ENCODE measurements at regions not wholly inside any gene's neighbourhood (a gene's known extent, or its start where the extent isn't known, plus 50 kb on each side); places are given as distances from the start of the nearest gene placed in this dataset.
A peak's percentile ranks its signal among the peaks of the same experiment; 100 is the strongest.

GRCh38 chr2:53429901-53430300, 337.7 kb upstream of the CHAC2 start:
- H3K4me3 ChIP-seq (ENCODE audit: low read depth, low read length) = no peak overlapping the region
- TF ChIP-seq, protein P1, sequence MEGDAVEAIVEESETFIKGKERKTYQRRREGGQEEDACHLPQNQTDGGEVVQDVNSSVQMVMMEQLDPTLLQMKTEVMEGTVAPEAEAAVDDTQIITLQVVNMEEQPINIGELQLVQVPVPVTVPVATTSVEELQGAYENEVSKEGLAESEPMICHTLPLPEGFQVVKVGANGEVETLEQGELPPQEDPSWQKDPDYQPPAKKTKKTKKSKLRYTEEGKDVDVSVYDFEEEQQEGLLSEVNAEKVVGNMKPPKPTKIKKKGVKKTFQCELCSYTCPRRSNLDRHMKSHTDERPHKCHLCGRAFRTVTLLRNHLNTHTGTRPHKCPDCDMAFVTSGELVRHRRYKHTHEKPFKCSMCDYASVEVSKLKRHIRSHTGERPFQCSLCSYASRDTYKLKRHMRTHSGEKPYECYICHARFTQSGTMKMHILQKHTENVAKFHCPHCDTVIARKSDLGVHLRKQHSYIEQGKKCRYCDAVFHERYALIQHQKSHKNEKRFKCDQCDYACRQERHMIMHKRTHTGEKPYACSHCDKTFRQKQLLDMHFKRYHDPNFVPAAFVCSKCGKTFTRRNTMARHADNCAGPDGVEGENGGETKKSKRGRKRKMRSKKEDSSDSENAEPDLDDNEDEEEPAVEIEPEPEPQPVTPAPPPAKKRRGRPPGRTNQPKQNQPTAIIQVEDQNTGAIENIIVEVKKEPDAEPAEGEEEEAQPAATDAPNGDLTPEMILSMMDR (IDR thresholded peaks at IDR 0.05; ENCODE audit: borderline replicate concordance, insufficient read depth, low read depth, low read length) = no peak

- no peak overlapping the region for H3K4me3 ChIP-seq (ENCODE audit: low read depth, low read length)
- TF ChIP-seq, protein P1 (IDR thresholded peaks at IDR 0.05; ENCODE audit: borderline replicate concordance, insufficient read depth, low read depth, low read length) = no peak
Observed at GRCh38 chr2:53424902-53425301, 342.7 kb upstream of the CHAC2 start.

DNA sequence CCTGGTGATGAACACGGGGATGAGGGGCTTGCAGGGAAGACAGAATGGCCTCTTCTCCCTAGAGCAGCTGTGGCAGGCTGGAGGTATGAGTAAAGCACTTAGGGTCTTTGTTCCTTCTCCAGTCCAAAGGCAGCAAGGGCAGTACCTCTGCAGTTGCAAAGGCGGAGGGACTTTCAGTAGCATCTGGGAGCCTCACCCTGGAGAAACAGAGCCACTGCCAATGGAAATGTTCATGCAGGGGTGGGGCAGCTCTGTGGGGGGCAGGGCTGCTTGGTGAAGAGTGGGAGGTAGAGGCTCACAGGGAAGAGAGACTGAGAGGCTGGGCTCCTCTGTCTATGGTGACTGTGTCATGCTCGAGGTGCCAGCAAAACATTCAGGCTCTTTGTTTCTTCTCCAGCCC, 344.1 kb upstream of the CHAC2 start:
- TF ChIP-seq, protein P1 (IDR thresholded peaks at IDR 0.05; ENCODE audit: borderline replicate concordance, insufficient read depth, low read depth, low read length) = no peak
- H3K4me3 ChIP-seq (ENCODE audit: low read depth, low read length) = no peak overlapping the region

DNA sequence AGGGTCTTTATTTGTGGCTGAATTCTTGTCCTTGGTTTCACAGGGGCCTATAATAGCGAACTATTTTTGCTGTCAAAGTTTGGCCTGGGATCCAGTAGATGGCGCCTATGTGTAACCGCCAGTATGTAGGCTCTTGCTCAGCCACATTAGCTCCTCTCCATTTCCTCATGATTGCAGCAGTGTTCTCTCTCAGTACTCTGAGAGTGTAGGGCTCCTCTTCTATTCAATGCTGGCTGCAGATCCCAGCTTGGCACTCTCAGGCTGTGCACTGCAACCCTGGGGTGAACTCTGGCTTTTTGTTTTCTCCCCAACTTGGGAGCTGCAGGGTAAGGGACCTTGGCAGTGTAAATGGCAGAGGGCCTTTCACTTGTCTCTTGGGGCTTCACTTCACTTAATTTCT, 344.6 kb upstream of the CHAC2 start:
- H3K4me3 ChIP-seq (ENCODE audit: low read depth, low read length) = no peak overlapping the region
- TF ChIP-seq, protein P1 (IDR thresholded peaks at IDR 0.05; ENCODE audit: borderline replicate concordance, insufficient read depth, low read depth, low read length) = peak; percentile 68

- H3K4me3 ChIP-seq (ENCODE audit: low read depth, low read length) = no peak overlapping the region
- TF ChIP-seq, protein P1 (IDR thresholded peaks at IDR 0.05; ENCODE audit: borderline replicate concordance, insufficient read depth, low read depth, low read length) = no peak
Observed at GRCh38 chr2:53417385-53417784, 350.2 kb upstream of the CHAC2 start.

- TF ChIP-seq, protein P1 (IDR thresholded peaks at IDR 0.05; ENCODE audit: borderline replicate concordance, insufficient read depth, low read depth, low read length) = no peak
- H3K4me3 ChIP-seq (ENCODE audit: low read depth, low read length) = no peak overlapping the region
Observed at GRCh38 chr2:53407363-53408080, 360.1 kb upstream of the CHAC2 start.

- TF ChIP-seq, protein P1 (IDR thresholded peaks at IDR 0.05; ENCODE audit: borderline replicate concordance, insufficient read depth, low read depth, low read length) = no peak
- H3K4me3 ChIP-seq (ENCODE audit: low read depth, low read length) = no peak overlapping the region
Observed at GRCh38 chr2:53403792-53404413, 363.7 kb upstream of the CHAC2 start.
